Right lobe of liver (tissue), 6 donors: ENCODE measurements at regions not wholly inside any gene's neighbourhood (a gene's known extent, or its start where the extent isn't known, plus 50 kb on each side); places are given as distances from the start of the nearest gene placed in this dataset.

Experiments
- ATAC-seq, 4 donors: fragments of 200-7000 bp; cut with Tn5 transposase; one replicate each; pipeline ENCODE4 v1.9.1; 2020; ENCODE audit warnings: mild to moderate bottlenecking in 4 of 4, moderate library complexity in 4 of 4
- DNase-seq, 3 donors: peaks; one replicate each; pipeline ENCODE4 v3.0.0-alpha.2; 2020
- H3K27ac ChIP-seq, 3 donors: fragments of 200-600 bp; one replicate each; pipeline ENCODE4 v1.8.0; 2022
- H3K27me3 ChIP-seq, 2 donors: fragments of 200-600 bp; one replicate each; pipeline ENCODE4 v1.8.0; 2022
- H3K36me3 ChIP-seq, 4 donors: fragments of 200-600 bp; sonication (generic) in 1 of 4; one replicate each; pipeline versions ENCODE4 v1.5.1 to v1.8.0; 2017 to 2022; ENCODE audit warnings: control low read depth in 1 of 4
- H3K4me1 ChIP-seq, 4 donors: fragments of 200-600 bp; sonication (generic) in 1 of 4; one replicate each; pipeline versions ENCODE4 v1.5.1 to v1.8.0; 2017 to 2022; ENCODE audit warnings: control low read depth in 1 of 4
- H3K4me3 ChIP-seq, 3 donors: fragments of 200-600 bp; one replicate each; pipeline ENCODE4 v1.8.0; 2022
- H3K9me3 ChIP-seq, 4 donors: fragments of 200-600 bp; sonication (generic) in 1 of 4; one replicate each; pipeline versions ENCODE4 v1.5.1 to v1.8.0; 2017 to 2022; ENCODE audit warnings: control low read depth in 1 of 4
- CTCF ChIP-seq, 4 donors: fragments of 200-600 bp in 3 of 4; fragments of 450-650 bp in 1 of 4; IDR thresholded peaks; one replicate each; pipeline versions ENCODE4 v1.5.1 to v1.8.0; 2016 to 2022; ENCODE audit warnings: antibody characterized with exemption in 4 of 4, mild to moderate bottlenecking in 2 of 4
- POLR2A ChIP-seq: fragments of 450-650 bp; IDR thresholded peaks from one replicate; pipeline ENCODE4 v1.6.1; 2017; ENCODE audit warnings: antibody characterized with exemption, mild to moderate bottlenecking
- WGBS: methylation state at CpG from one replicate; pipeline ENCODE4 v1.1.6; 2018; ENCODE audit warnings: low coverage, low lambda C conversion rate; ENCODE audit not compliant: insufficient coverage; ENCODE audit errors: missing lambda C conversion rate; 5-methylcytosine and 5-hydroxymethylcytosine counted together
- intact Hi-C, 2 donors: fragments of 100-400 bp; cut with DNase I; formaldehyde crosslinking; loops; one replicate each; pipeline versions ENCODE4 v1.11.2 to v1.14.1; 2022
- donor health status: DM: no; HTN: yes; CAD: no.
- donor health status: DM: no; HTN: no; CAD: no.
- donor health status: DM: no; HTN: no; CAD: no.
- donor health status: DM: no; HTN: yes; CAD: no.
- donor health status: DM: no; HTN: yes; CAD: no.

GRCh38 chr16:86727131-86727530, 148.8 kb downstream of the FOXL1 start:
- intact Hi-C loops: no loop called here
- WGBS: 45% methylated on average over 7 of the region's 7 CpGs

GRCh38 chr16:86727632-86728031, 149.3 kb downstream of the FOXL1 start:
- H3K4me1 ChIP-seq: no peaks in the 10 kb centered on the region
- ATAC-seq: no peak
- TF ChIP-seq CTCF (IDR thresholded peaks at IDR 0.05) (no peak), POLR2A (no peak)
- no peaks in the 10 kb centered on the region for H3K9me3 ChIP-seq
- DNase-seq: no peak
- WGBS: 64% methylated on average over 4 of the region's 4 CpGs
- H3K27ac ChIP-seq: no peak overlapping the region
- H3K36me3 ChIP-seq: no peaks in the 10 kb centered on the region
- no peaks in the 10 kb centered on the region for H3K27me3 ChIP-seq
- no peak overlapping the region for H3K4me3 ChIP-seq
- intact Hi-C loops: no loop called here

More at GRCh38 chr16:86727131-86727530, 148.8 kb downstream of the FOXL1 start:
- no peaks in the 10 kb centered on the region for H3K4me1 ChIP-seq
- H3K9me3 ChIP-seq: no peaks in the 10 kb centered on the region
- TF ChIP-seq POLR2A (no peak), CTCF (IDR thresholded peaks at IDR 0.05) (no peak)
- ATAC-seq (no peak), DNase-seq (no peak)
- no peaks in the 10 kb centered on the region for H3K36me3 ChIP-seq
- H3K27ac ChIP-seq: no peak overlapping the region
- no peak overlapping the region for H3K4me3 ChIP-seq
- H3K27me3 ChIP-seq: no peaks in the 10 kb centered on the region

- no peaks in the 10 kb centered on the region for H3K9me3 ChIP-seq
- ATAC-seq (no peak), DNase-seq (no peak)
- H3K27me3 ChIP-seq: no peaks in the 10 kb centered on the region
- 50% methylated on average over 6 of the region's 8 CpGs for WGBS
- H3K4me3 ChIP-seq: no peak overlapping the region
- H3K4me1 ChIP-seq: no peaks in the 10 kb centered on the region
- H3K27ac ChIP-seq: no peak overlapping the region
- intact Hi-C loops: no loop called here
- TF ChIP-seq CTCF (IDR thresholded peaks at IDR 0.05) (no peak), POLR2A (no peak)
- no peaks in the 10 kb centered on the region for H3K36me3 ChIP-seq
These were observed 151.3 kb downstream of the FOXL1 start for GRCh38 chr16:86729686-86730085.

- H3K27me3 ChIP-seq: no peaks in the 10 kb centered on the region
These were observed 151.7 kb downstream of the FOXL1 start for GRCh38 chr16:86730086-86730485.

More at GRCh38 chr16:86730086-86730485, 151.7 kb downstream of the FOXL1 start:
- TF ChIP-seq CTCF (IDR thresholded peaks at IDR 0.05): no peak
- no peak for TF ChIP-seq POLR2A
- Histone ChIP-seq H3K36me3 (no peaks in the 10 kb centered on the region), H3K4me1 (no peaks in the 10 kb centered on the region), H3K9me3 (no peaks in the 10 kb centered on the region), H3K27ac (no peak overlapping the region), H3K4me3 (no peak overlapping the region)
- DNase-seq (no peak), ATAC-seq (no peak)
- intact Hi-C loops: no loop called here
- 52% methylated on average over 4 of the region's 5 CpGs for WGBS
